ENCODE measurements at regions not wholly inside any gene's neighbourhood (a gene's known extent, or its start where the extent isn't known, plus 50 kb on each side); places are given as distances from the start of the nearest gene placed in this dataset.
"Not testable (repeated sequence)": the region's sequence is repeated elsewhere in the genome, so short reads cannot be mapped to it uniquely, and the experiment has no call there.

DNA sequence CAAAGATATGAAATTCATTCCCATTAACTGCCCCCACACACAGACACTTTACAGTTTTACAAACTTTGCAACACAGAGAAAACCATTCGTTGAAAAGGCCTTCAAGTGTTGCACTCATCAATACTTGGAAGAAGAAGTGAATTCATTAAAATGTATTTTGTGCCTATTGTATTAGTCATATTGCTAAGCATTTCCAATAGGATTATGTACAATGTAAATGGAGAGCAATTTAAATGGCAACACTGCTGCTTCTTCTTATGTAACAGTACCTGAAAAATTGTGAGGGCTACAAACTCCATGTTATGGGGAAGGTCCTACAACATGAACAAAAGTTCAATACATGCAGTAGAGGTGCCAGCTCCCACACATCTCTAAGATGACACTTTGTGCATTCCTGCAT is 209.3 kb upstream of the POGK start:
- DNase-seq = no peak

DNA sequence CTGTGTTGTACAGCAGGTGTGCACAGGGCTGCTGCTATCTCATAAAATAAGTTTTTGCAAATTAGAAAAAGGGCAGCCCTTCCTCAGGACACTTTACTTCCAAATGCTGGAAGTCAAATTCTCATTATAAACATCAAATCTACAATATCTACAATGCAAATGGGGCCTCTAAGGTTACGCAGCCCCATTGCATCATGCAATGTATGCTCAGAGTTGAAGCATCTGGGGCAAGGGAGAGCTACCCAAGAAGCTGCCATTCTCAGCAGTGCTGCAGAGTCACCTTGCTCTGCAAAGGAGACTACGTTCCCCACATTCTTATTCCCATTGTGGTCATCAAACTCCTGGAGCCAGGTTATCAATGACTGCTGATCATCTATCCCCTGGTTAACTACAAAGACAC is 208.9 kb upstream of the POGK start:
- DNase-seq = no peak

DNA sequence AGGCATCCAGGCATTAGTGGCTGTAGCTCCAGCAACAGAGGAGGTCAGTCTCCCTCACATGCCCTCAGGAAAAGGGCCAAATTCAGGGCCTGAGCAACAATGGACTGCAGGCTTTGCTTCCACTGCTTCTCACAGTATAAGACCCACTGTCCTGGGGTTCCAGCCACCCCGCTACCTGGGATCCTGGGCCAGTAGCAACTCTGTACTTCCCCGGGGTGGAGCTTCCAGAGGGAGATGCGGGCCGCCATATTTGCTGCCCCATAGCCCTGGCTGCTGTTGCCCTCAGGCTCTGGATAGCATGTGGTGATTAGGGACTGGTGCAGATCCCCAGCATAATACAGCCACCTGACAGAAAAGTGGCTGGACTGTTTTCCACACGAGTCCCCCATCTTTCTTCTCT is 201.1 kb upstream of the POGK start:
- no peak for DNase-seq

DNA sequence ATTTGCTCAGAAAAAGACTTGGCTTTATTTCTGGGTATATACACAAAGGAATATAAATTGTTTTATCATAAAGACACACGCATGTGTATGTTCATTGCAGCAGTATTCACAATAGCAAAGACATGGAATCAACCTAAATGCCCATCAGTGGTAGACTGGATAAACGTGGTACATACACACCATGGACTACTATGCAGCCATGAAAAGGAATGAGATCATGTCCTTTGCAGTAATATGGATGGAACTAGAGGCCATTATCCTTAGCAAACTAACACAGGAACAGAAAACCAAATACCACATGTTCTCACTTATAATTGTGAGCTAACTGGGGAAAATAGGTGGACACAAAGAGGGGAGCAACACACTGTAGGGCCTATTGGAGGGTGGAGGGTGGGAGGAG is 182.0 kb upstream of the POGK start:
- DNase-seq = not testable (repeated sequence)

DNA sequence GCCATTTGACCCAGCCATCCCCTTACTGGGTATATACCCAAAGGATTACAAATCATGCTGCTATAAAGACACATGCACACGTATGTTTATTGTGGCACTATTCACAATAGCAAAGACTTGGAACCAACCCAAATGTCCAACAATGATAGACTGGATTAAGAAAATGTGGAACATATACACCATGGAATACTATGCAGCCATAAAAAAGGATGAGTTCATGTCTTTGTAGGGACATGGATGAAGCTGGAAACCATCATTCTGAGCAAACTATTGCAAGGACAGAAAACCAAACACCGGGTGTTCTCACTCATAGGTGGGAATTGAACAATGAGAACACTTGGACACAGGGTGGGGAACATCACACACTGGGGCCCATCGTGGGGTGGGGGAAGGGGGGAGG is 172.5 kb upstream of the POGK start:
- DNase-seq = not testable (repeated sequence)

DNA sequence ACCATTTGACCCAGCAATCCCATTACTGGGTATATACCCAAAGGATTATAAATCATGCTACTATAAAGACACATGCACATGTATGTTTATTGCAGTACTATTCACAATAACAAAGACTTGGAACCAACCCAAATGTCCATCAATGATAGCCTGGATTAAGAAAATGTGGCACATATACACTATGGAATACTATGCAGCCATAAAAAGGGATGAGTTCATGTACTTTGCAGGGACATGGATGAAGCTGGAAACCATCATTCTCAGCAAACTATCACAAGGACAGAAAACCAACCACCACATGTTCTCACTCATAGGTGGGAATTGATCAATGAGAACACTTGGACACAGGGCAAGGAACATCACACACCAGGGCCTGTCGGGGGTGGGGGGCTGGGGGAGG is 171.7 kb upstream of the POGK start:
- DNase-seq = not testable (repeated sequence)

DNA sequence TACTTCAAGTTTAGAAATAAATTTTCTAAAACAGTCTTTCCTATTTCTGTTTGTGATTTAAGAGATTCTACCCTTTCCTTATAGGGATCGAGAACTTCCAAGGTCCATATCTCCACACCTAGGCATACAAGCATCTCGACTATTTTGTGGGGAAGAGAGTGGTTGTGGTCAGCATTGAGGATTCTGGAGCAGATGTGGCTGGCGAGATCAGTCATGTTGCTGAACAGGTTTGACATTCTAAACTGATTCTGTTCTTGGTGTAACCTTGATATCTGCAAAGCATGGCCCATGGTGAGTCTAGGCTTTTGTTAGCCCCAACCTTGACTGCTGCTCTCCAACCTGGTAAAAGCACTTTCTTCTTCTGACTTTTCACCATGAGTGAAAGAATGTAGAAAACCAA is 167.6 kb upstream of the POGK start:
- DNase-seq = no peak

DNA sequence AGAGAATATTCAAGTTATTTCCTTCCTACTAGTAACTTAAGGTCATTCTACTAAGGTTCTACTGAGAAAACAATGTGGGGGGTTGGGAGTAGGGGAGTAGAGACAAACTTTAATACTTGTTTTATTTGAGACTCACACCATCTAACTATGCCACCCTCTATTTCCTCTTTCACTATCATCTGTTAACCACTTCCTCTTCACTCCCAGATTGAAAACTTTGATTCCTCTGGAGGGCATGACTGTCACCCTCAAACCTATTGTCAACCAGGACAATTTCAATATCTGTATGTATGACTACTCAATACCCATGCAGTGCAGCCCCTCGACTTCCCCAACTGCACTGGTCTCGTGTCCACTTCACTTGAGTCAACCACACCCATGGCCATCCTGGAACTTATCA is 165.6 kb upstream of the POGK start:
- DNase-seq = no peak

DNA sequence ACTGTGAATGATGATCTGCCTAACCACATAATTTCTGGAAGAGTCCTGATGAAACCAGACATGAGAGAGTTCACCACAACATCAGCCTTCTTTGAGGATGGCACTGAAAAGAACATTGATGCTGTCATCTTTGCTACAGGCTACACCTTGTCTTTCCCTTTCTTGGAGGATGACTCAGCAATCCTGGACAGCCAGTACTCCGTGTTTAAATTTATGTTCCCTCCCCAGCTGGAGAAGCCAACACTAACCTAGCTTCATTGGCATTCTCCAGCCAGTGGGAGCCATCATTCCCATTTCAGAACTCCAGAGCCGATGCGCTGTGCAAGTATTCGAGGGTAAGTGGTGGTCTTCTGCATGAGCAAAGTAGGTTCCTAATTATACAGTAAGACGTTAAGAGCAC is 164.1 kb upstream of the POGK start:
- DNase-seq = no peak

DNA sequence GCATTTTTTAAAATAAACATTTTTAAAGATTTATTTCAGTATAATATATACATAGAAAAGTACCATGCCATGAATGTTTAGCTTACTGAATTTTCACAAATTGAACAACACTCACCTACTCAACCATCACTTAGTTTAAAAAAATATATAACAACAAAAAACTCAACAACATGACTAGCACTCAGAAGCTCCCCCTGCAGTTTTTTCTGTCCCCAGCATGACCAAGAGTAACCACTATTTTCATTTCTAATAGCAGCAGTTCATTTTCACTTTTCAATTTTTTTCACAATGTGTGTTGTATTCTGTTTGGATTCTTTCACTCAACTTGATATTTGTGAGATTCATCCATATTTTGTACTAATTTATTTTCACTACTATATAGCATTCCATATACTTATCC is 162.3 kb upstream of the POGK start:
- DNase-seq = no peak

DNA sequence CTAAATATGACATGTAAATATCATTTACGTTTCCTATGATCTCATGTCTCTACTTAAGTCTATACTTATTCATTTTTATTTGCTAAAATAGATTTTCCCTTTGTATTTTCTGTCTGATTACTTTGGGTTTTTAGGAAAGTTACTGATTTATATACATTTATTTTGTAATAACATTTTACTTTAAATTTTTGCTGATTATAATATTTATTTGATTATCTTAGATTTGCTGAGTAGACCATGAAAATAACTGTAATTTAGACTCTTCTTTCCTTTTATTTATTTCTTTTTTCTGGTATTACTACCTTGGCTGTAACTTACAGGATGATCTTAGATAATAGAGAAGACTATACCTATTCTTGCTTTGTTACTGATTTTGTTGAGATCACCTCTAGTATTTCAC is 159.9 kb upstream of the POGK start:
- no peak for DNase-seq

DNA sequence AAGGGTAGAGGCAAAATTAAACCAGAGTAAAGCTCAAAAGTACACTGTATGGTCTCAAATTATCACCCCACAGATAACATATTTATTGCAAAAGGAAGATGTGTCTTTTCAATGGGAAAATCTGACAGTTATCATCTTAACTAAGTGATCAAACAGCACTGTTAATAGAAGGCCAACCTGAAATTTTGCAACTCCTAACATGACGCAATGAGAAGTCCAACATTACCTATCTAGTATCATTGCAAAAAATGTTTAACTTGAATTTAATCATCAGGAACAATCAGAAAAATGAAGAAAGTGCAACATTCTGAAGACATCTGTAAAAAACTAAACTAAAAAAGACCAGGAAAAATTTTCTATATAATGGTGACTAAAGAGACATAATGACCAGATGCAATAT is 156.7 kb upstream of the POGK start:
- DNase-seq = no peak

DNA sequence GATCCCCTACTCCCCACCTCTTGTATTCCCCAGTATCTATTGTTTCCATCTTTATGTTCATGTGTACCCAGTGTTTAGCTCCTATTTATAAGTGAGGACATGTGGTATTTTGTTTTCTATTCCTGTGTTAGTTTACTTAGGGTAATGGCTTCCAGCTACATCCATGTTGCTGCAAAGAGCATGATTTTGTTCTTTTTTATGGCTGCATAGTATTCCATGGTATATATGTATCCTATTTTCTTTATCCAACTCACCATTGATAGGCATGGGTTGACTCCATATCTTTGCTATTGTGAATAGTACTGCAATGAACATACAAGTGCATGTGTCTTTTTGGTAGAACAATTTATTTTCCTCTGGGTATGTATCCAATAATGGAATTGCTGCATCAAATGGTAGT is 154.6 kb upstream of the POGK start:
- not testable (repeated sequence) for DNase-seq

DNA sequence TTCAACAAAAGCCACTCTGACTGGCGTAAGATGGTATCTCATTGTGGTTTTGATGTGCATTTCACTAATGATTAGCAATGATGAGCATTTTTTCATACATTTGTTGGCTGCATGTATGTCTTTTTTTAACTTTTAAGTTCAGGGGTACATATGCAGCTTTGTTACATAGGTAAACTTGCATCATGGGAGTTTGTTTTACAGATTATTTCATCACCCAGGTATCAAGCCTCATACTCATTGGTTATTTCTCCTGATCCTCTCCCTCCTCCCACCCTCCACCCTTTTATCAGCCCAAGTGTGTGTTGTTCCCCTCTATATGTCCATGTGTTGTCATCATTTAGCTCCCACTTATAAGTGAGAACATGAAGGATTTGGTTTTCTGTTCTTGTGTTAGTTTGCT is 154.1 kb upstream of the POGK start:
- no peak for DNase-seq

DNA sequence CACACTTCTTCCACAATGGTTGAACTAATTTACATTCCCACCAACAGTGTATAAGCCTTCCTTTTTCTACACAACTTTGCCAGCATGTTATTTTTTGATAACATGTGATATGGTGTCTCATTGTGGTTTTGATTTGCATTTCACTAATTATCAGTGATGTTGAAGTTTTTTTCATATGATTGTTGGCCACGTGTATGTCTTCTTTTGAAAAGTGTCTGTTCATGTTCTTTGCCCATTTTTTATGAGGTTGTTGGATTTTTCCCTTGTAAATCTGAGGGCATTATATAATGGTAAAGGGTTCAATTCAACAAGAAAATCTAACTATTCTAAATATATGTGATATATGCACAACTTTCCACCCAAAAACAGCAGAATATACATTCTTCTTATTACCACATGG is 153.4 kb upstream of the POGK start:
- not testable (repeated sequence) for DNase-seq

DNA sequence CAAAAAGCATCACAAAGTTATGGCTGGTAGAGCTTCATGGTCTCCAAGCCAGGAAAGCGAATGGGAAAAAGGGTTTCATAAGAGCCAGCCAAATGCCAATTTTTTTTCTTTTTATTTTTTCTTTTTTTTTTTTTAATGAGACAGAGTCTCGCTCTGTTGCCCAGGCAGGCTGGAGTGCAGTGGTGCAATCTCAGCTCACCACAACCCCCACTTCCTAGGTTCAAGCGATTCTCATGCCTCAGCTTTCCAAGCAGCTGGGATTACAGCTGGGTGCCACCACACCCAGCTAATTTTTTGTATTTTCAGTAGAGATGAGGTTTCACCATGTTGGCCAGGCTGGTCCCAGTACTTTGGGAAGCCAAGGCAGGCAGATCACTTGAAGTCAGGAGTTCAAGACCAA is 148.7 kb upstream of the POGK start:
- DNase-seq = not testable (repeated sequence)

DNA sequence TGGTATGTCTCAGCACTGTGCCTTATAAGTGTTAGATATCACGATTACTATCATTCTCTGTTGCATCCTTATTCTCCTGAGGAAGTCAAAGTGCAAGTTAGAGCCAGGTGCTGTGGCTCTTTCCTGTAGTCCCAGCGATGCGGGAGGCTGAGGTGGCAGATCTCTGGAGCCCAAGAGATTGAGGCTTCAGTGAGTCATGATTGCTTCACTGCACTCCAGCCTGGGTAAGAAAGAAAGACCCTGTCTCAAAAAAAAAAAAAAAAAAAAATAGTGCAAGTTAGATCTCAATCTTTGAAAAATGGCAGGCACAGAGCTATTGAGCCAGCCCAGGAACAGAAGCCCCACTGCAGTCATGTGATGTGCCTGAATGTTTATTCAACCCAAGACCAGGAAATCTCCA is 147.8 kb upstream of the POGK start:
- DNase-seq = no peak

DNA sequence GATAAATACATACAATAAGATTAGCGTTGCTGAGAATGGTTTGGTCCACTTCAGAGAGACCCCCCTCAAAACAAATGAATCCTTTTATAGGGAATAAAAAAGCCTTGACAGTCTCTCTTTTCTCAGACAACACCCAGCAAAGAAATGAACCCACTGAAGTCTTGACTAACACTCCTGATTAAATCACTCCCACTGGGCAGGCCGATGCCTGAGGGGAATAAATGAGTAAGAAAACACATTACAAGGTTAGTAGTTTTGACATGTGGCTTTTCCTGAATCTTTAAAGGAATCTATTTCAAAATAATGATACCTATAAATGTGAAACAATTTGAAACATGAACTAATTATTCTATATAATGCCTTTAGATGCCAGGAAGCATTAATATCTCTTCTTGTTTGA is 146.9 kb upstream of the POGK start:
- no peak for DNase-seq

DNA sequence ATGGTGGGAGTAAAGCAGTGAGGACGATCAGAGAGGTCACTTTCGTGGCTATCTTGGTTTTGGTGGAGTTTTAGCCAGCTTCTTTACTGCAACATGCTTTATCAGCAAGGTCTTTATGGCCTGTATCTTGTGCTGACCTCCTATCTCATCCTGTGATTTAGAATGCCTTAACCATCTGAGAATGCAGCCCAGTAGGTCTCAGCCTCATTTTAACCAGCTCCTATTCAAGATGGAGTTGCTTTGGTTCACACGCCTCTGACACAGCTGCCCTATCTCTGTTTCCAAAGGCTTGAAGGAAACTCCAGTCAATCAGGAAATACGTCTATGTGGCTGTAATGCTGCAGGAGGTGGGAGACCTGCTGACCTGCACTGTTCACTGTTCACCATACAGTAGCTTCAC is 146.1 kb upstream of the POGK start:
- no peak for DNase-seq

DNA sequence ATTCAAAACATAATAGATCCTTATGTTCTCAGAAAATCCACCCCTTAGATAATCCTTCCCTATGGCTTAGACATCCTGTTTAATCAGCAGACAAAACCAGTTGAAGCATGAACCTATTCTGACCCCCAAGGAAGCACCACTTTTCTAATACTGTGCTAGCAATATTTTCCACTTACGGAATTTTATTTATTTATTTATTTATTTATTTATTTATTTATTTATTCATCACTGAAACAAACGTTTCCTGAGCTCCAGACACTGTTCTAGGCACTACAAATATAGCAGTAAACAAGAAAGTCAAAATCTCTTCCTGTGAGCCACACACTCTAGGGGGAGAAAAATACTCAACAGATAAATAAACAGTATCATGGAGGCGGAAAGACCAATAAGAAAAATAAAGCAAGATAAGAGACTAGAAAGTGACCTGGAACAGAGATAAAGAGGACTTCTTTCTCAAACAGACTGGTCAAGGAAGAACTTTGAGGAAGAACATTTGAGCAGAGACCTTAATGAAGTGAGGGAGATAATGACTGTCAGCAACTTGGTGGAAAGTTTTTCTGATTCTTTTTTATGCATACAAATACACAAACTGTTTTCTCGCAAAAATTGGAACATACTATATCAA is 145.5 kb upstream of the POGK start:
- DNase-seq = no peak

DNA sequence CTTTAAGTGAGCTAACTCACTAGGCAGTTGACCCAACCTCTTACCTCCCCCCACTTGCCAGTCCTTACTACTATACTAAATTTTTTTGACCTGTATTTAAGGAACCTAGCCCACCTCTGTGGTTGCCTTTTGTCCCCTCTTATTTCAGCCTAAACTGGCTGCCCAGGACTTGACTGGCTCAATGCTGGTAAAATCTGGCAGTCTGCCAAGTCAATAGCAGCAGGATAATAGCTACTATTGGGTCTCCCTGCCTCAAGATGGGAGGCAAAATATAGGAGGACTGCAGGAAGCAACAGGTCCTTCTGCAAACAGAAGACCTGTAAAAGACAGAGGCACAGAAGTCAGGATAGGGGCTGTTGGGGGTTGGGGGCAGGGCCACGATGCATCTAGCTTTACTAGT is 144.2 kb upstream of the POGK start:
- peak; percentile 77 for DNase-seq

DNA sequence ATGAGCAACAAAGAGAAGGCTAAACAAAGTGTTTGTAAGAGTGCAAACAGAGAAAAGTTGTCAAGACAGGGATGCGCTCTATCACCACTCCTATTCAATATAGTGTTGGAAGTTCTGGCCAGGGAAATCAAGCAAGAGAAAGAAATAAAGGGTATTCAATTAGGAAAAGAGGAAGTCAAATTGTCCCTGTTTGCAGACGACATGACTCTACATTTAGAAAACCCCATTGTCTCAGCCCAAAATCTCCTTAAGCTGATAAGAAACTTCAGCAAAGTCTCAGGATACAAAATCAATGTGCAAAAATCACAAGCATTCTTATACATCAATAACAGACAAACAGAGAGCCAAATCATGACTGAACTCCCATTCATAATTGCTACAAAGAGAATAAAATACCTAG is 143.4 kb upstream of the POGK start:
- DNase-seq = not testable (repeated sequence)

DNA sequence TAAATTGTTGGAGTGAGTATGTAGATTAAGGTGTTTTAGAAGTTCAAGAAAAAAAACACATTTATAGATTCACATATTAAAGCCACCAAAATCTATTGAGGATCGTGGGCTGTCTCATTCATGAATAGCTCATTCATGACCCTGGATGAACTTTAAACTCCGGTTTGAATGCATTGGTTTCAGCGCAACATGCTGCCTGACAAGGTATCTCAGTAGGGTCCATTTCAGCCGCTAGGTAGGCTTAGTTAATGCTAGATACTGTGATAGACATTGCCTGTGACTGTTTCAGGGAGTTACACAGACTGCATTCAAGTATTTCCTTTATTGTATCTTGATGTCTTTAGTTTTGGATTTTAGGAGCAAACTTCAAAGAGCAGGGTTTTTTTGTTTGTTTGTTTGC is 140.5 kb upstream of the POGK start:
- DNase-seq = no peak

DNA sequence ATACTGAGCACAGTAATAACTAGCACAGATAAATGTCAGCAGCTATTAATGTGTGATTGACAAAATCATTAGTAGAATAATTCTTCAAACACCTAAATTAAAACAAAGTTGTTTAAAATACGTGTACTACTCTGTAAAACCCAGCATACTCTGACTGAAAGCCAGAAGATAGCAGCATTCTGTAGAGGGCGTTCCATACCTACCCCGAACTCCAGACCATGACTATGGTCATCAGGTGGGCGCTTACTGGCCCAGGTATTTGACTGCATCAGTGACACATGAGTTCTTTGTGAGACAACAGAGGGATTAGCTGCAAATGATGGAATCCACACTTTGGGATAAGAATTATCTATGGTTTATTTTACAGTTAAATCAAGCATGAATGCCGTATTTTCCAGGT is 139.7 kb upstream of the POGK start:
- DNase-seq = no peak

DNA sequence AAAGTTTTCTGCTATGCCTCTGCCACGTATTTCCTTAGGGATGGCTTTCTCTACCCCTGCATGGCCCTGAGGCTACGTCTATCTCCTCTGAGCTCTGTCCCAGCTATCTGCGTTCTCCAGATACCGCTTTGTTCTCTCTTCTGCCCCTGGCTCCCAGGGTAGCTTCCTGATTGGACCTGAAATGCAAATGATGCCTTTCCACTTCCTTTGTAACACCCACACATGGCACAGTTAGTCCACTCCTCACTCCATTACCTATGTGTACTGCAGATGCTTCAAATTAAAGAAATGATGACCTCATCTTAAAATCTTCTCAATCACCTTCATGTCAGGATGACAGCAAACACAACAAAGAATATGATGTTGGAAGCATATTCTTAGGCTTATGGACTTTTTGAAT is 138.6 kb upstream of the POGK start:
- no peak for DNase-seq

DNA sequence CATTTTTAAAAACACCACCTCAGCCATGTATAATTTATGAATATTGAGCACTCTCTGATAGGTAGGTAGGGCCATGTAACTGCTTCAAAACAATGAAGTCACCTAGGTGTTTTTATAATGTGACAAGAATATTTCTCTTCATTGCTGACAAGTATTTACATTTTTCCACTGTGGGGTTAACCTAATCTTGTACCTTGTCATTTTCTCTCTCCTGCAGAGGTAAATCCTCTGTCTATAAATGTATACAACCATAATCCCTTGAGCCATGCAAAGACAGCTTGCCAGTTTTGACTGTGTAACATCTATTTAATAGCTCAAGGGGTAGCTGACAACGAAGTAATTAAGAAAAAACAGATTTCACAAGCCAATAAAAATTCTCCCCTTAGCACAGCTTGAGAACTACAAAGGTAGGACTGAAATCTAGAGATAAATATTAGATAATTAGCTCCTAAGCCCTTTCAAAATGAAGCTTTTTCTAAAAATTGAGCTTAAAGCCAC is 137.6 kb upstream of the POGK start:
- DNase-seq = no peak

All from NCI-H1105 treated with DMSO at 0.1 percent for 48 hours (cell line).